ENCODE measurements at regions not wholly inside any gene's neighbourhood (a gene's known extent, or its start where the extent isn't known, plus 50 kb on each side); places are given as distances from the start of the nearest gene placed in this dataset.

DNA sequence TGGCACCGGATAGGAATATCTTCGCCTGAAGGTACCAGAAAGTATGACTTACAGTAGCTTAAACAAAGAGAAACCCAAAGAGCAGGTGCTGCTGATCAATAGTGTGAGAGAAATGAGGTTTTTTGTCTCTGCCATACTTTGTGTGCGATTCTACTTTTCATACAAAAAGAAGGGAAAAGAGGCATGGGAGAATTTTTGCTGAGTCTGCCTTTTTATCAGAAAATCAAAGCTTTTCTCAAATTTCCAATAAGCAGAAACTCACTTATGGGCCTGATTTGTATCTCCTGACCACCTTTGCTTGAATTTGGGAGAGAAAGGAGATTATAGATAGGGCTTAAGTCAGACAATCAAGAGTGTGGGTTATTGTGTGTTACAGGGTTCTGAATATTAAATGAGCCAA, 65.5 kb upstream of the TAF11L2 start:
- Mint-ChIP-seq H3K9me3 (ENCODE audit: unreplicated experiment) (no peaks in the 10 kb centered on the region), H3K4me1 (ENCODE audit: low read depth, unreplicated experiment) (no peaks in the 10 kb centered on the region), H3K27ac (ENCODE audit: unreplicated experiment) (no peak overlapping the region), H3K4me3 (ENCODE audit: unreplicated experiment) (no peak overlapping the region), H3K36me3 (ENCODE audit: insufficient read depth, unreplicated experiment) (no peaks in the 10 kb centered on the region), H3K27me3 (ENCODE audit: insufficient read depth, unreplicated experiment) (no peaks in the 10 kb centered on the region)
- ChIA-PET CTCF (no interaction called here), POLR2A (no interaction called here)
- BruUV-seq (replicated peaks) = no TSS peak
- Histone ChIP-seq H3K27me3 (replicated peaks; ENCODE audit: control insufficient read depth, insufficient read depth, low read length) (no peaks in the 10 kb centered on the region), H3K4me3 (ENCODE audit: low read depth, low read length) (no peak overlapping the region), H3K4me1 (no peaks in the 10 kb centered on the region), H3K36me3 (ENCODE audit: control insufficient read depth, insufficient read depth, low read length) (no peaks in the 10 kb centered on the region), H3K9me3 (no peaks in the 10 kb centered on the region)
- no peak for DNase-seq
- intact Hi-C loops (cut with micrococcal nuclease; ENCODE audit: unreplicated experiment) = no loop called here
- no peak for TF ChIP-seq CTCF (IDR thresholded peaks at IDR 0.05; ENCODE audit: insufficient read depth in 1 of 2, low read depth in 1 of 2, low read length in 1 of 2, severe bottlenecking in 1 of 2, unreplicated experiment in 1 of 2)

DNA sequence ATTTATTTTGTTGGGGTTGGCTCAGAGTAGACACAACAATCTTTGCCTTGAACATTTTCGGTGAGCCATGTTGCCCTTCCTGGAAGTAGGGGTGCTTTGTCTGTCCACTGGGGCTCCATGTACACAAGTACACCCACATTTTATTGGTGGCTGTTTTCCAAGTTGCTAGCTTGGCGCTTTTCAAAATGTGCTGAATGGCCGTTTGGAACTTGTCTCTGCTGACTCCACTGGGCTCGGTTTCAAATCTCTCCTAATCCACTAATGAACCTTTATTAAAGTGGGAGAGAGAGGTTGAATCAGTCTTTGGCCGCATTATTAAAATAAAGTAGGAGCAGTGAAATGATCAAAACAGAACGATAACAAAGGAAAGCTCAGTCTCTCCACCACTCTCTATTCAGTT, 64.6 kb upstream of the TAF11L2 start:
- no peaks in the 10 kb centered on the region for H3K4me1 Mint-ChIP-seq (ENCODE audit: low read depth, unreplicated experiment)
- POLR2A ChIA-PET = no interaction called here
- BruUV-seq (replicated peaks) = no TSS peak

DNA sequence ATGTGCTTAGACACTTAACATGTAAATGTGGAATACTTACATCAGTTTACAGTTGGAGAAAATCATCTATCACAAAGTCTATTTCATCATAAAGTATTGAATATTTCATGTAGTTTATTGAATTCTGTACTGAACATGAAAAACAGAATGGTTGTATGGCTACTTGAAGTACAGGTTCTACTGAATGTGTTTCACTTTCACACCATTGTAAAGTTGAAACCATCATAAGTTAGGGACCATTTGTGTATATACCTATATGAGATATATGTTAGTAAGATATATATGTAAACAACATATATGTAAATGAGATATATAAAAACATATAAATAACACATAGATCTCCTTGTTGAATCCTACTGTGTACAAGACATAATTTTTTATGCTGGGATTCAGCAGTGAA, 63.0 kb upstream of the TAF11L2 start:
- Histone ChIP-seq H3K4me1 (no peaks in the 10 kb centered on the region), H3K36me3 (ENCODE audit: control insufficient read depth, insufficient read depth, low read length) (no peaks in the 10 kb centered on the region), H3K27me3 (replicated peaks; ENCODE audit: control insufficient read depth, insufficient read depth, low read length) (no peaks in the 10 kb centered on the region), H3K4me3 (ENCODE audit: low read depth, low read length) (no peak overlapping the region), H3K9me3 (peaks cover 12% of the 10 kb centered on the region)
- no TSS peak for BruUV-seq (replicated peaks)
- intact Hi-C loops (cut with micrococcal nuclease; ENCODE audit: unreplicated experiment) = loop anchor here (5.0 kb wide), 1 partner anchor 218 kb away; the partner anchor contains the start of gene BASP1
- TF ChIP-seq CTCF (IDR thresholded peaks at IDR 0.05; ENCODE audit: insufficient read depth in 1 of 2, low read depth in 1 of 2, low read length in 1 of 2, severe bottlenecking in 1 of 2, unreplicated experiment in 1 of 2) = no peak
- H3K27ac Mint-ChIP-seq (ENCODE audit: unreplicated experiment) = no peak overlapping the region
- no peaks in the 10 kb centered on the region for H3K4me1 Mint-ChIP-seq (ENCODE audit: low read depth, unreplicated experiment)
- H3K4me3 Mint-ChIP-seq (ENCODE audit: unreplicated experiment) = no peak overlapping the region
- H3K27me3 Mint-ChIP-seq (ENCODE audit: insufficient read depth, unreplicated experiment) = no peaks in the 10 kb centered on the region
- H3K9me3 Mint-ChIP-seq (ENCODE audit: unreplicated experiment) = no peaks in the 10 kb centered on the region
- DNase-seq = no peak
- no peaks in the 10 kb centered on the region for H3K36me3 Mint-ChIP-seq (ENCODE audit: insufficient read depth, unreplicated experiment)
- POLR2A ChIA-PET = no interaction called here
- CTCF ChIA-PET = no interaction called here

More for the DNA sequence above, 64.6 kb upstream of the TAF11L2 start:
- TF ChIP-seq CTCF (IDR thresholded peaks at IDR 0.05; ENCODE audit: insufficient read depth in 1 of 2, low read depth in 1 of 2, low read length in 1 of 2, severe bottlenecking in 1 of 2, unreplicated experiment in 1 of 2) = no peak
- Histone ChIP-seq H3K36me3 (ENCODE audit: control insufficient read depth, insufficient read depth, low read length) (no peaks in the 10 kb centered on the region), H3K4me3 (ENCODE audit: low read depth, low read length) (no peak overlapping the region), H3K9me3 (no peaks in the 10 kb centered on the region), H3K4me1 (no peaks in the 10 kb centered on the region), H3K27me3 (replicated peaks; ENCODE audit: control insufficient read depth, insufficient read depth, low read length) (no peaks in the 10 kb centered on the region)
- DNase-seq = no peak
- Mint-ChIP-seq H3K4me3 (ENCODE audit: unreplicated experiment) (no peak overlapping the region), H3K27me3 (ENCODE audit: insufficient read depth, unreplicated experiment) (no peaks in the 10 kb centered on the region), H3K9me3 (ENCODE audit: unreplicated experiment) (no peaks in the 10 kb centered on the region), H3K27ac (ENCODE audit: unreplicated experiment) (no peak overlapping the region), H3K36me3 (ENCODE audit: insufficient read depth, unreplicated experiment) (no peaks in the 10 kb centered on the region)
- intact Hi-C loops (cut with micrococcal nuclease; ENCODE audit: unreplicated experiment) = no loop called here
- CTCF ChIA-PET = no interaction called here
